ENCODE measurements at regions not wholly inside any gene's neighbourhood (a gene's known extent, or its start where the extent isn't known, plus 50 kb on each side); places are given as distances from the start of the nearest gene placed in this dataset.

DNA sequence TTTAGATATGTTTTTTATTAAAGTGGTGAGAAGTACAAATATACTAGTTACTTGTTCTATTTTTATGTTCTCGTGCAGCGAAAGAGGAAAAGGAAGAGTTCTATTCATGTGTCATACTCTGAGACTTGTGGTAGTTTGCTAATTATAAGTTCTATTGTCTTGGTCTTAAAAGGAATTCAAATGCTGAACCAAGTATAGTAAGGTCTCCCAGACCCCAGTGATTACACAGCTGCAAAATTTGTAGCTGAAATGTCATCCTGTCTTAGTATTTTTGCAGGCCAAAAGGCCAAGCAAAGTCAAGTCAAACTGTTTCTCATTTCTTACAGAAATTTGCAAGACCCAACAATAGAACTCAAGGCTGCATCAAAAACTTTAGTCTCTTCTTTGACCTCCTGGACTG is 268.7 kb downstream of the CHRM3 start (continued):
- TF ChIP-seq, protein P1, sequence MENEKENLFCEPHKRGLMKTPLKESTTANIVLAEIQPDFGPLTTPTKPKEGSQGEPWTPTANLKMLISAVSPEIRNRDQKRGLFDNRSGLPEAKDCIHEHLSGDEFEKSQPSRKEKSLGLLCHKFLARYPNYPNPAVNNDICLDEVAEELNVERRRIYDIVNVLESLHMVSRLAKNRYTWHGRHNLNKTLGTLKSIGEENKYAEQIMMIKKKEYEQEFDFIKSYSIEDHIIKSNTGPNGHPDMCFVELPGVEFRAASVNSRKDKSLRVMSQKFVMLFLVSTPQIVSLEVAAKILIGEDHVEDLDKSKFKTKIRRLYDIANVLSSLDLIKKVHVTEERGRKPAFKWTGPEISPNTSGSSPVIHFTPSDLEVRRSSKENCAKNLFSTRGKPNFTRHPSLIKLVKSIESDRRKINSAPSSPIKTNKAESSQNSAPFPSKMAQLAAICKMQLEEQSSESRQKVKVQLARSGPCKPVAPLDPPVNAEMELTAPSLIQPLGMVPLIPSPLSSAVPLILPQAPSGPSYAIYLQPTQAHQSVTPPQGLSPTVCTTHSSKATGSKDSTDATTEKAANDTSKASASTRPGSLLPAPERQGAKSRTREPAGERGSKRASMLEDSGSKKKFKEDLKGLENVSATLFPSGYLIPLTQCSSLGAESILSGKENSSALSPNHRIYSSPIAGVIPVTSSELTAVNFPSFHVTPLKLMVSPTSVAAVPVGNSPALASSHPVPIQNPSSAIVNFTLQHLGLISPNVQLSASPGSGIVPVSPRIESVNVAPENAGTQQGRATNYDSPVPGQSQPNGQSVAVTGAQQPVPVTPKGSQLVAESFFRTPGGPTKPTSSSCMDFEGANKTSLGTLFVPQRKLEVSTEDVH (IDR thresholded peaks at IDR 0.05; ENCODE audit: low read depth, partially characterized antibody): no peak
- no peak for TF ChIP-seq BRCA1 (IDR thresholded peaks at IDR 0.05)
- no peak for TF ChIP-seq BRCA1 (CRISPR knock-in tag; IDR thresholded peaks at IDR 0.05)
- TF ChIP-seq MAFK (IDR thresholded peaks at IDR 0.05; ENCODE audit: low read length): no peak
- no peak for TF ChIP-seq HIVEP1 (CRISPR knock-in tag; IDR thresholded peaks at IDR 0.05)
- TF ChIP-seq ELF1 (tag; IDR thresholded peaks at IDR 0.05): no peak
- TF ChIP-seq ZNF134 (CRISPR knock-in tag; conservative IDR thresholded peaks at IDR 0.05): no peak
- TF ChIP-seq, protein P2, sequence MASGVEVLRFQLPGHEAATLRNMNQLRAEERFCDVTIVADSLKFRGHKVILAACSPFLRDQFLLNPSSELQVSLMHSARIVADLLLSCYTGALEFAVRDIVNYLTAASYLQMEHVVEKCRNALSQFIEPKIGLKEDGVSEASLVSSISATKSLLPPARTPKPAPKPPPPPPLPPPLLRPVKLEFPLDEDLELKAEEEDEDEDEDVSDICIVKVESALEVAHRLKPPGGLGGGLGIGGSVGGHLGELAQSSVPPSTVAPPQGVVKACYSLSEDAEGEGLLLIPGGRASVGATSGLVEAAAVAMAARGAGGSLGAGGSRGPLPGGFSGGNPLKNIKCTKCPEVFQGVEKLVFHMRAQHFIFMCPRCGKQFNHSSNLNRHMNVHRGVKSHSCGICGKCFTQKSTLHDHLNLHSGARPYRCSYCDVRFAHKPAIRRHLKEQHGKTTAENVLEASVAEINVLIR (CRISPR knock-in tag; IDR thresholded peaks at IDR 0.05): no peak
- TF ChIP-seq, protein P3, sequence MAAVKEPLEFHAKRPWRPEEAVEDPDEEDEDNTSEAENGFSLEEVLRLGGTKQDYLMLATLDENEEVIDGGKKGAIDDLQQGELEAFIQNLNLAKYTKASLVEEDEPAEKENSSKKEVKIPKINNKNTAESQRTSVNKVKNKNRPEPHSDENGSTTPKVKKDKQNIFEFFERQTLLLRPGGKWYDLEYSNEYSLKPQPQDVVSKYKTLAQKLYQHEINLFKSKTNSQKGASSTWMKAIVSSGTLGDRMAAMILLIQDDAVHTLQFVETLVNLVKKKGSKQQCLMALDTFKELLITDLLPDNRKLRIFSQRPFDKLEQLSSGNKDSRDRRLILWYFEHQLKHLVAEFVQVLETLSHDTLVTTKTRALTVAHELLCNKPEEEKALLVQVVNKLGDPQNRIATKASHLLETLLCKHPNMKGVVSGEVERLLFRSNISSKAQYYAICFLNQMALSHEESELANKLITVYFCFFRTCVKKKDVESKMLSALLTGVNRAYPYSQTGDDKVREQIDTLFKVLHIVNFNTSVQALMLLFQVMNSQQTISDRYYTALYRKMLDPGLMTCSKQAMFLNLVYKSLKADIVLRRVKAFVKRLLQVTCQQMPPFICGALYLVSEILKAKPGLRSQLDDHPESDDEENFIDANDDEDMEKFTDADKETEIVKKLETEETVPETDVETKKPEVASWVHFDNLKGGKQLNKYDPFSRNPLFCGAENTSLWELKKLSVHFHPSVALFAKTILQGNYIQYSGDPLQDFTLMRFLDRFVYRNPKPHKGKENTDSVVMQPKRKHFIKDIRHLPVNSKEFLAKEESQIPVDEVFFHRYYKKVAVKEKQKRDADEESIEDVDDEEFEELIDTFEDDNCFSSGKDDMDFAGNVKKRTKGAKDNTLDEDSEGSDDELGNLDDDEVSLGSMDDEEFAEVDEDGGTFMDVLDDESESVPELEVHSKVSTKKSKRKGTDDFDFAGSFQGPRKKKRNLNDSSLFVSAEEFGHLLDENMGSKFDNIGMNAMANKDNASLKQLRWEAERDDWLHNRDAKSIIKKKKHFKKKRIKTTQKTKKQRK (IDR thresholded peaks at IDR 0.05; ENCODE audit: borderline replicate concordance, low read depth, low read length): no peak
- no peak for TF ChIP-seq ZBTB7A (IDR thresholded peaks at IDR 0.05; ENCODE audit: borderline replicate concordance, control insufficient read depth, low read depth, low read length)
- no peak for TF ChIP-seq SRF (CRISPR knock-in tag; IDR thresholded peaks at IDR 0.05)
- no peak for TF ChIP-seq RAD51 (IDR thresholded peaks at IDR 0.05; ENCODE audit: borderline replicate concordance, low read depth)

Data from K562 (cell line).